HG02763 (cell line): ENCODE measurements at regions not wholly inside any gene's neighbourhood (a gene's known extent, or its start where the extent isn't known, plus 50 kb on each side); places are given as distances from the start of the nearest gene placed in this dataset.
"Not testable (repeated sequence)": the region's sequence is repeated elsewhere in the genome, so short reads cannot be mapped to it uniquely, and the experiment has no call there.

Source experiments
- ATAC-seq: cut with Tn5 transposase; IDR thresholded peaks from one replicate; pipeline ENCODE4 v1.9.1; 2021; ENCODE audit warnings: mild to moderate bottlenecking, moderate library complexity; ENCODE audit not compliant: unreplicated experiment

DNA sequence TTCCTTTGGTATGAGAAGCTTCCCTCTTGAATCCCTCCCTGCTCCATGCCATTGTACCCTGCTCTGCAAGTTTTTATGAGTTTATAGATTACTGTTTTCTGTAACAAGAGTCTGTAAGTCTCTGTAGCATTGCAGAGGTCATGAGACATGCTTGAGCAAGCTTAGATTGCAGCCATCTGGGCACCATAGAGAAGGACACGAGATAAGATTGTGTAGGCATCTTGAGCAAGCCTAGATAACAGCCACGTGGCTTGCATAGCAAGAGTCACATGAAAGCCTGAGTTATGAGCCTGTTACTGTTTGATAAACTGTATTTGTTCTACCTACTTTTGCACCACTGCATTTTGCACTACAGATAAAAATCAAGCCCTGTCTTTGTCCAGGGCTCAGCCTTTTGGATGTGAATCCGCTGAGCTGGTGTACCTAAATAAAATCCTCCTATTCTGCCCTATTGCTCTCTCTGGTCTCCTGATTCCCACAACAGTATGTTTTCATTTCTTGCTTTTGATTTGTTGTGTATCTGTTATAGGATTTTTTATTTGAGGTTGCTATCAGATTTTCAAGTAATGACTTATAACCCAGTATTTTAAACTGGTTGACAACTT, 127.4 kb upstream of the ANKRD50 start:
- ATAC-seq, result no peak

DNA sequence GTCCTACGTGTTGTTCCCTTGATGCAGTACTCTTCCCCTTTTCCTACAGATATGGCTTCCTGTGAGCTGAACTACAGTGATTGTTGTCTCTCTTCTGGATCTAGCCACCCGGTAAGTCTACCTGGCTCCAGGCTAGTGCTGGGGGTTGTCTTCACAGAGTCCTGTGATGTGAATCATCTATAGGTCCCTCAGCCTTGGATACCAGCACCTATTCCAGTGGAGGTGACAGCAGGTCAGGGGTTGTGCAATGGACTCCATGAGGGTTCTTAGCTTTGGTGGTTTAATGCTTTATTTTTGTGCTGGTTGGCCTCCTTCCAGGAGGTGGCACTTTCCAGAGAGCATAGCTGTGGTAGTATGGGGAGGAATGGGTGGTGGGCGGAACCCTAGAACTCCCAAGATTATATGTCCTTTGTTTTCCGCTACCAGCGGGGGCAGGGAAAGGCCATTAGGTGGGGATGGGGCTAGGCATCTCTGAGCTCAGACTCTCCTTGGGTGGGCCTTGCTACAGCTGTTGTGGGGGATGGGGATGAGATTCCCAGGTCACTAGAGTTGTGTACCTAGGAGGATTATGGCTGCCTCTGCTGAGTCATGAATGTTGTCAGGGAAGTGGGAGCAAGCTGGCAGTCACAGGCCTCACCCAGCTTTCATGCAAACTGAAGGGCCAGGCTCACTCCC, 121.4 kb upstream of the ANKRD50 start:
- ATAC-seq, result no peak

- ATAC-seq, result no peak
Observed at GRCh38 chr4:124828382-124828781, 115.8 kb upstream of the ANKRD50 start.

GRCh38 chr4:124817531-124817930, 105.0 kb upstream of the ANKRD50 start:
- ATAC-seq, result no peak

GRCh38 chr4:124812203-124812602, 99.7 kb upstream of the ANKRD50 start:
- not testable (repeated sequence) for ATAC-seq

- ATAC-seq, result no peak
Observed at GRCh38 chr4:124810827-124811226, 98.3 kb upstream of the ANKRD50 start.

DNA sequence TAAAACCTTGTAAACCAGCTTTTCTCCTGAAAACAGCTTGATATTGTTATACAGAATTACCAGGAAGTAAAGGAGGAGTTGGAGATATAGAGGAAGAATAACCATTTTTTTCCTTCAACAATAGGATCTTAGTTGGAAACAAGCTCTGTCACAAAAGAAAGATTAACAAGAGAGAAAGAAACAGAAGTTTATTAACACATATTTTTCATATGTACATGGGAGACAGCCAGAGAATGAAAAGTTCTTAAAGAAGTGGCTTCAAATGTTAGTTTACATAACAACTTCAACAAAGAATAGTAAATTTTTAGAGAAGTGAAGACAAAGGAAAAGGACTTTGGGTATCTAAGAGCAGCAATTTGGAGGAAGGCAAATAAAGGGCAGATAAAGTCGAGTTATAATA, 94.9 kb upstream of the ANKRD50 start:
- no peak for ATAC-seq

- ATAC-seq, result no peak
Observed at GRCh38 chr4:124806403-124806802, 93.9 kb upstream of the ANKRD50 start.

- ATAC-seq, result peak; percentile 85
Observed at GRCh38 chr4:124804584-124804983, 92.1 kb upstream of the ANKRD50 start.

DNA sequence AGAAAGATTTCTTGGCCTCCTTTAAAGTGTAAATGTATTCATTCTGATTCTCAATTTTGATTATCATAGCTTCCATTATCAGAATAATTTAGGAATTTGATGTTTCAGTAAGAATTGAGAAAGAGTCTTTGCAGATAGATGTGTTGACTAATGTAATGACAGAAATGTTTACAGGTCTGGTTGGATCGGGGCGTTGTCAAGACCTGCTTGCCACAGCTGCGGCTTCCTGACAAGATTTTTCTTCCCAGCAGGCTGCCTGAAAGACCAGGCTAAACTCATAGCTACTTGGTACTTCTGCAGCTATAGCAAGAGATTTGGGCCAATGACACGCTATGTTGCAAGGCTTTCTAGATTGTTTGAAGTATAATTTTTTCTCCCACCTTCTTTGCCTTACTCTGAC, 91.5 kb upstream of the ANKRD50 start:
- ATAC-seq, result no peak

DNA sequence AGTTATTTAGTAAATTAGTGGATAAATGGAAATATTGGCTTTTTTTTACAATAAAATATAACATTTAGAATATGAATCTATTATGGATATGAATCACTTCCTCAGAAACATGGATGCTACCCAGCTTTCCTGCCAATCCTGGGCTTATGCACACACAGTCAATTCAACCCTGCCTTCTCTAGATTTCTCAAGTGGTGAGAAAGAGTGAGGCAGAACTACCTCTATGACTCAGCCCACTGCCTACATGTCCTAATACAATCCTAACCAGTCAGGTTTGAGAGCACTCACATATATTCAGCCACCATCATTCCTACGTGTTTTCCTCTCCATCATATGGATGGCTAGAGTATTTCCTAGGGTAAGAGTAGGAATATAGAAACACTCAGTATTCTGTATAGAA, 91.1 kb upstream of the ANKRD50 start:
- peak; percentile 73 for ATAC-seq

- no peak for ATAC-seq
Observed at GRCh38 chr4:124803026-124803425, 90.5 kb upstream of the ANKRD50 start.

GRCh38 chr4:124797223-124797622, 84.7 kb upstream of the ANKRD50 start:
- ATAC-seq, result no peak

DNA sequence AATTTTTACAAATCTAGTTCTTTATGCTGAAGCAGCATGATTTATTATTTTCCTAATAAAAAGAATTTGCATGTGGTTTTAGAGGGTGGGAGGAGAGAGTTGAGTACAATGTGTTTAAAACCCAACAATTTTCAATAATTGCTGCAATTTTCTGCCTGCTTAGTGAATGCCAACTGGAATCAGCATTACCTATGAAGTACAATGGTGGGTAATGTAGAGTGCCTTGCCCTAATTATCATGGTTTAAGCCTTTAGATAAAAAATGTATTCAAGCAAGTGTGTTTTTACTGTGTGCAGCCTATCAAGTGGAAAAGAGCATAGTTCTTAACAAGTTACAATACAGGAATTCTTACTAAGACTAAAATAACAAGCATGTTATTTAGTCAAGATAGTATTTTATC, 77.9 kb upstream of the ANKRD50 start:
- no peak for ATAC-seq

GRCh38 chr4:124786634-124787033, 74.1 kb upstream of the ANKRD50 start:
- ATAC-seq, result no peak

DNA sequence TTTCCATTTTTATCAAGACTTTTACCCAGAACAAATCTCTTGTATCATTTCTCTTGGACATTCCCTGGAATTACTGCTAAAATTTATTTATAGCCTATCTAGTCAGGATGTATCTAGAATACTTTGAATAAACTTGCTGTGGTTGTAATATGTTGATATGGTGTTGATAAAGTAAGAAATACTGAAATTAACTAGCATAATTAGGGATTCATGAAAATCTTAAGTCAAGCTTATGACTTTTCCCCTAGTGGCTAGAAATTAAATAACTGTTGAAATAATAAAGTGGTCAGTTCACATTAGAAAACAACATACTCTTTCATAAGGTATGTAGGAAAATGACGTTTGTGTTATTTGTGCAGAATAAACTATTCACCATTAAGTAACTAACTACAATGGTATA, 73.1 kb upstream of the ANKRD50 start:
- ATAC-seq, result no peak

- ATAC-seq, result no peak
Observed at GRCh38 chr4:124783847-124784246, 71.3 kb upstream of the ANKRD50 start.

- no peak for ATAC-seq
Observed at GRCh38 chr4:124777007-124777406, 64.5 kb upstream of the ANKRD50 start.

DNA sequence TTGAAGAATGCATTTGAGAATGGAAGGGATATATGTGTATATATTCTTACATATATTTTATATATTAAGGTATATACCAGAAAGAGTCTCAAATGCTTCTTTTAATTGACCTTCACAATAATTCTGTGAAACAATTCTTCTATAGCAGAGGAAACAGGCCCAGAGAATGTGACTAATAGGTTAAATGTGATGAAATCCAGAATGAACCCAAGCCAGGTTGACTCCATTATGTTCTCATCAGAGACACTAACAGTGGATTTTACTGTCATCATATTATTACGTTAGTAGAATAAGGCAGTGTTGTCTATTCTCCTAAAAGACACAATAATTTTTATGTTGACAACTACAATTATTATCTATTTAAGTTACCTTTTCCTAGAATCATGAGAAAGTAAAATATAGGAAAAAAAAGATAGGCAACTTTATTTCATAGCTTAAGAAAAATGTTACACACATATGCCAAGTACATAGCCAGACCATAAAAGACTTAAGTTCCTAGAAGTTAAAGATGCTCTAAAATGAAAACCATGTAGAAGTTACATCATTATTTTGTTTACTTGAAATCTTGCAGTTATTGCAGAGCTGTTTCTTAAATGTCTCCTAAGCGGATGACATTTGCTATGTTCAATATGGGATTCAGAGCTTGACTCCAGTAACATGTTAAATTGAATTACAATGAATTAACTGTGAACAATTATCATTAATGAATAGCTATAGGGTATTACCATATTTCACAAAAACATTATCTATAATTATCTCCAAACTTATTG, 56.2 kb upstream of the ANKRD50 start:
- ATAC-seq, result no peak

GRCh38 chr4:124762956-124763355, 50.4 kb upstream of the ANKRD50 start:
- ATAC-seq, result no peak
